IMR-90 (cell line): ENCODE measurements at regions not wholly inside any gene's neighbourhood (a gene's known extent, or its start where the extent isn't known, plus 50 kb on each side); places are given as distances from the start of the nearest gene placed in this dataset.
A peak's percentile ranks its signal among the peaks of the same experiment; 100 is the strongest.

Source experiments
- ATAC-seq: fragments of 200-7000 bp; cut with Tn5 transposase; 2 replicates; pipeline ENCODE4 v1.9.1; 2020; ENCODE audit warnings: low read depth, mild to moderate bottlenecking, moderate library complexity
- BruUV-seq: library from RNA; stranded (reverse); fragments of 400-500 nt; replicated peaks from 2 replicates; lab custom pipeline; 2021; lab: Mats Ljungman, UMichigan
- CTCF ChIA-PET: fragments of 300-600 bp; formaldehyde crosslinking; extraction: SDS; loops from one replicate; lab custom pipeline; 2021; ENCODE audit warnings: antibody characterized with exemption; lab: Yijun Ruan, JAX
- POLR2A ChIA-PET: fragments of 300-600 bp; sonication (Branson Sonifier 250); formaldehyde crosslinking; loops from one replicate; lab custom pipeline; 2022; ENCODE audit warnings: antibody characterized with exemption; ENCODE audit not compliant: unreplicated experiment; lab: Charles Lee
- DNase-seq: peaks from one replicate; pipeline ENCODE4 v3.0.0; 2013
- H2AFZ ChIP-seq: replicated peaks from 2 replicates; pipeline ENCODE3; 2013; ENCODE audit warnings: low read length, mild to moderate bottlenecking; ENCODE audit not compliant: poor library complexity
- H2AK5ac ChIP-seq: 2 replicates; pipeline ENCODE4 v1.6.1; 2013; ENCODE audit warnings: low read depth, low read length, inconsistent platforms
- H2AK9ac ChIP-seq: replicated peaks from 2 replicates; pipeline ENCODE3; 2013; ENCODE audit warnings: mild to moderate bottlenecking, low read depth, low read length, moderate library complexity; ENCODE audit not compliant: poor library complexity
- H2BK120ac ChIP-seq: 2 replicates; pipeline ENCODE4 v1.6.1; 2013; ENCODE audit warnings: low read depth, low read length, inconsistent platforms
- H2BK15ac ChIP-seq: 3 replicates; pipeline ENCODE4 v1.6.1; 2013; ENCODE audit warnings: low read depth, low read length, inconsistent platforms
- H2BK20ac ChIP-seq: 2 replicates; pipeline ENCODE4 v1.6.1; 2013; ENCODE audit warnings: low read depth, mild to moderate bottlenecking, inconsistent platforms, low read length, moderate library complexity
- H2BK5ac ChIP-seq: 2 replicates; pipeline ENCODE4 v1.6.1; 2013; ENCODE audit warnings: mild to moderate bottlenecking, low read depth, low read length, inconsistent platforms; ENCODE audit not compliant: poor library complexity, severe bottlenecking
- H3K14ac ChIP-seq: replicated peaks from 2 replicates; pipeline ENCODE4 v1.6.1; 2013; ENCODE audit warnings: low read depth, low read length, inconsistent platforms
- H3K18ac ChIP-seq: 2 replicates; pipeline ENCODE4 v1.6.1; 2013; ENCODE audit warnings: low read depth, low read length, control low read depth
- H3K23ac ChIP-seq: 2 replicates; pipeline ENCODE4 v1.6.1; 2013; ENCODE audit warnings: low read depth, low read length, inconsistent platforms
- H3K27ac ChIP-seq: 2 replicates; pipeline ENCODE4 v1.5.1; 2013; ENCODE audit warnings: mild to moderate bottlenecking, control low read depth, low read length; ENCODE audit not compliant: insufficient read depth
- H3K27me3 ChIP-seq: 2 replicates; pipeline ENCODE4 v1.6.1; 2013; ENCODE audit warnings: low read length; ENCODE audit not compliant: control insufficient read depth, insufficient read depth
- H3K36me3 ChIP-seq: 2 replicates; pipeline ENCODE4 v1.6.1; 2013; ENCODE audit warnings: low read length, mixed read lengths; ENCODE audit not compliant: control insufficient read depth, insufficient read depth
- H3K4ac ChIP-seq: 2 replicates; pipeline ENCODE4 v1.6.1; 2013; ENCODE audit warnings: low read depth, low read length, inconsistent platforms
- H3K4me1 ChIP-seq: 2 replicates; pipeline ENCODE4 v1.6.1; 2013; ENCODE audit warnings: low read length, mixed read lengths; ENCODE audit not compliant: control insufficient read depth, insufficient read depth
- H3K4me2 ChIP-seq: 2 replicates; pipeline ENCODE4 v1.6.1; 2013; ENCODE audit warnings: low read depth, mild to moderate bottlenecking, control low read depth, low read length, moderate library complexity
- H3K4me3 ChIP-seq: 2 replicates; pipeline ENCODE4 v1.5.1; 2013; ENCODE audit warnings: low read depth, mild to moderate bottlenecking, control low read depth, low read length, moderate library complexity; ENCODE audit not compliant: insufficient read depth
- H3K56ac ChIP-seq: 2 replicates; pipeline ENCODE4 v1.6.1; 2013; ENCODE audit warnings: low read length, inconsistent platforms; ENCODE audit not compliant: insufficient read depth; ENCODE audit errors: extremely low read depth
- H3K79me1 ChIP-seq, 2 experiments: 2 replicates each; pipeline ENCODE4 v1.6.1; 2013; ENCODE audit warnings: low read length in 2 of 2, inconsistent platforms in 1 of 2, low read depth in 1 of 2
- H3K9ac ChIP-seq: 2 replicates; pipeline ENCODE4 v1.6.1; 2013; ENCODE audit warnings: low read depth, low read length, control low read depth
- H3K9me1 ChIP-seq: 2 replicates; pipeline ENCODE4 v1.6.1; 2013; ENCODE audit warnings: low read length, inconsistent platforms; ENCODE audit not compliant: insufficient read depth
- H3K9me3 ChIP-seq: 2 replicates; pipeline ENCODE4 v1.6.1; 2013; ENCODE audit warnings: low read length; ENCODE audit not compliant: control insufficient read depth, insufficient read depth
- H4K20me1 ChIP-seq: 2 replicates; pipeline ENCODE4 v1.6.1; 2013; ENCODE audit warnings: low read length, inconsistent platforms; ENCODE audit not compliant: insufficient read depth
- H4K5ac ChIP-seq: 2 replicates; pipeline ENCODE4 v1.6.1; 2013; ENCODE audit warnings: mild to moderate bottlenecking, low read depth, low read length, control low read depth
- H4K8ac ChIP-seq, 2 experiments: 2 replicates each; pipeline ENCODE4 v1.6.1; 2013; ENCODE audit warnings: low read depth in 2 of 2, low read length in 2 of 2, control low read depth in 1 of 2, inconsistent platforms in 1 of 2
- H4K91ac ChIP-seq: 2 replicates; pipeline ENCODE4 v1.6.1; 2013; ENCODE audit warnings: low read depth, low read length, inconsistent platforms; ENCODE audit not compliant: insufficient read depth
- CEBPB ChIP-seq: IDR thresholded peaks from 2 replicates; pipeline ENCODE4 v1.6.1; 2012; ENCODE audit warnings: low read depth, low read length, improper control_type of control experiment
- FOS ChIP-seq: fragments of 150-350 bp; IDR thresholded peaks from 2 replicates; pipeline ENCODE4 v1.6.1; 2016; ENCODE audit warnings: low read depth, low read length
- MAFK ChIP-seq: IDR thresholded peaks from 2 replicates; pipeline ENCODE4 v1.6.1; 2012; ENCODE audit warnings: low read depth, low read length, improper control_type of control experiment
- WGBS, 2 experiments: methylation state at CpG; one replicate each; pipeline versions ENCODE4 v1.1.5 to v1.1.7; 2013; ENCODE audit warnings: missing lambda C conversion rate in 2 of 2; ENCODE audit not compliant: insufficient read length in 1 of 2; ENCODE audit errors: extremely low coverage in 2 of 2; 5-methylcytosine and 5-hydroxymethylcytosine counted together
- dilution Hi-C: fragments of 300-500 bp; cut with HindIII; formaldehyde crosslinking; loops from one replicate; pipeline ENCODE4 v1.14.3; 2018; ENCODE audit warnings: low sequenced_read_pairs; ENCODE audit not compliant: unreplicated experiment
- in situ Hi-C: fragments of 300-500 bp; cut with MboI; formaldehyde crosslinking; loops from 3 replicates; pipeline ENCODE4 v1.14.3; 2019; ENCODE audit warnings: low sequenced_read_pairs, inconsistent platforms, mixed read lengths
- intact Hi-C: fragments of 100-400 bp; cut with micrococcal nuclease; formaldehyde crosslinking; loops from 2 replicates; pipeline ENCODE4 v1.10.0; 2022

GRCh38 chr12:34188974-34189373 lies 166.7 kb downstream of the ALG10 start:
- H3K23ac ChIP-seq: no peak overlapping the region
- no peak overlapping the region for H3K56ac ChIP-seq
- dilution Hi-C loops: no loop called here
- H2BK5ac ChIP-seq: no peak overlapping the region
- H3K36me3 ChIP-seq: no peaks in the 10 kb centered on the region
- H4K20me1 ChIP-seq: no peaks in the 10 kb centered on the region
- no peaks in the 10 kb centered on the region for H3K79me1 ChIP-seq
- H3K4me1 ChIP-seq: no peaks in the 10 kb centered on the region
- H2AK9ac ChIP-seq: no peak overlapping the region
- no peak overlapping the region for H3K14ac ChIP-seq
- in situ Hi-C loops: no loop called here
- H2BK15ac ChIP-seq: no peak overlapping the region
- H3K4me2 ChIP-seq: no peak overlapping the region
- no peak overlapping the region for H3K9ac ChIP-seq
- no peak overlapping the region for H3K18ac ChIP-seq
- no peak overlapping the region for H2AFZ ChIP-seq
- H3K9me1 ChIP-seq: no peaks in the 10 kb centered on the region
- no peak overlapping the region for H2BK120ac ChIP-seq
- no peak overlapping the region for H3K4me3 ChIP-seq
- no CpG with 5 or more reads among the region's 1 CpG for WGBS, 2 experiments
- no peak overlapping the region for H2AK5ac ChIP-seq
- no peak overlapping the region for H3K27ac ChIP-seq
- H2BK20ac ChIP-seq: no peak overlapping the region
- H3K27me3 ChIP-seq: no peaks in the 10 kb centered on the region
- ChIA-PET CTCF (no interaction called here), POLR2A (no interaction called here)
- intact Hi-C loops: no loop called here
- no TSS peak for BruUV-seq
- H4K8ac ChIP-seq: no peak overlapping the region
- ATAC-seq: no peak
- no peak overlapping the region for H4K5ac ChIP-seq
- no peak for DNase-seq
- TF ChIP-seq FOS (no peak), CEBPB (peak; percentile 64; the same call in 1 of the 2 replicates), MAFK (no peak)
- no peak overlapping the region for H4K91ac ChIP-seq
- H3K9me3 ChIP-seq: peaks cover 2% of the 10 kb centered on the region; the same call in 1 of the 2 replicates
- H3K4ac ChIP-seq: no peak overlapping the region
